ENCODE measurements at regions not wholly inside any gene's neighbourhood (a gene's known extent, or its start where the extent isn't known, plus 50 kb on each side); places are given as distances from the start of the nearest gene placed in this dataset.

DNA sequence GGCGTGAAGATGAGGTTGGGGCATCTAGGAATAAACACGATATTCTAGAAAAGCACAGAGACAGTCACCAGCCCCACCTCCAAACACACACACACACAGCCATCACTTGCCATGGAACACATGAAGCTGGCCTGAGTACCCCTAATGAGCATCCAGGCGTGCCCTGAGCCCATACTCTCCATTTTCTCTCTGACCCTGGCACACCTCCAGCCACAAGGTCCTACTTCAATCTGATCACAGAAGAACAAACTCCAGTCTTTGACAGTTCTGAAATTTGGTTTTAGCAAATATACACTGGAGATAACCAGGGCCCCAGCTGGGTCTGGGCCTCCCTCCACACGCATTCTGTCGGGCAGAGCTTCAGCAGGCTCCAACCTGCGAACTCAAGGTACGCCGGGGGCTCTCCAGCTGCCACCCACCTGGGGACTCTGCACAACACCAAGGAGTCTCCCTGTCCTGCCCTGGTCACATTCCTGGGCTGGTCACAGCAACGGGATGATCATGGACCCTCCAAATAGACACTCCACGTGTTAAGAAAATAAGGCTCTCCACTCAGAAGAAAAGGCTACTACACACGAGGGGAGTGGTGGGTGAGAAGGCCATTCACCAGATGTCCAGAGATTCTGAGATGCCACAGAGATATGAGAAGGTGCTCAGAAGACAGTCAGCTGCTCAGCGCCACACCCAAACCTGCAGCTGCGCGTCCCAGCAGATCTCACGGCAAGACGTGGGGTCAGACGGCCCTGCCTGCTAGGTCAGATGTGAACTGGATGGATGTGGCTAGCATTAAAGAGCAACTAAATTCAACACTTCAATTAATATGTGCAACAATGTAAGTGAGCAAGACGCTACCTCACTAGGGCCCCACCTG lies 57.0 kb upstream of the PNMA1 start:
- no peak for DNase-seq (ENCODE audit: low read depth, low spot score)
- H3K27ac ChIP-seq (ENCODE audit: insufficient read depth, low read depth, low read length), result no peak overlapping the region
- H3K9me1 ChIP-seq (replicated peaks; ENCODE audit: control insufficient read depth, extremely low read depth, insufficient read depth, low read length), result no peaks in the 10 kb centered on the region
- no peaks in the 10 kb centered on the region for H3K36me3 ChIP-seq (ENCODE audit: control insufficient read depth in 2 of 2, extremely low read depth in 1 of 2, insufficient read depth in 2 of 2, low read length in 2 of 2)
- H3K9ac ChIP-seq (replicated peaks; ENCODE audit: extremely low read depth, insufficient read depth, low read length), result no peak overlapping the region
- BruUV-seq (replicated peaks), result no TSS peak
- intact Hi-C loops (cut with micrococcal nuclease), result no loop called here
- ChIA-PET POLR2A (no interaction called here), CTCF (interaction anchor here (1.1 to 1.8 kb wide), 5 partner anchors 9 to 54 kb away, joined by 3 to 6 read pairs (median 5); a partner anchor contains a TSS)
- no peak overlapping the region for H3K4me2 ChIP-seq (ENCODE audit: insufficient read depth, low read length)
- H3K4me1 ChIP-seq (ENCODE audit: control insufficient read depth, extremely low read depth, insufficient read depth, low read length), result peaks cover 14% of the 10 kb centered on the region
- peaks cover 65% of the 10 kb centered on the region for H3K79me2 ChIP-seq (ENCODE audit: control insufficient read depth, insufficient read depth, low read length)
- H3K4me3 ChIP-seq (replicated peaks in 1 of 3; ENCODE audit: insufficient read depth in 1 of 3, low read depth in 1 of 3, low read length in 3 of 3), result no peak overlapping the region
- dilution Hi-C loops (cut with MboI; ENCODE audit: extremely low pct_ligation_motif_present, low sequenced_read_pairs), result no loop called here
- no peak for FAIRE-seq
- no peak overlapping the region for H2AFZ ChIP-seq (ENCODE audit: low read depth, low read length)
- no peaks in the 10 kb centered on the region for H3K27me3 ChIP-seq (ENCODE audit: control insufficient read depth in 2 of 2, insufficient read depth in 2 of 2, low read length in 2 of 2)
- H4K20me1 ChIP-seq (replicated peaks; ENCODE audit: control insufficient read depth, extremely low read depth, insufficient read depth, low read length), result no peaks in the 10 kb centered on the region
- TF ChIP-seq JUN (IDR thresholded peaks at IDR 0.05; ENCODE audit: borderline replicate concordance, insufficient read depth, insufficient read length, low read depth), result no peak
- TF ChIP-seq EZH2 (IDR thresholded peaks at IDR 0.05; ENCODE audit: borderline replicate concordance, low read depth, low read length, severe bottlenecking), result no peak
- no peak for TF ChIP-seq GATA2 (IDR thresholded peaks at IDR 0.05; ENCODE audit: insufficient read depth, insufficient read length, low read depth, low read length)
- TF ChIP-seq POLR2A (IDR thresholded peaks at IDR 0.05; ENCODE audit: low read depth, low read length), result no peak
- TF ChIP-seq POLR2AphosphoS5 (IDR thresholded peaks at IDR 0.05; ENCODE audit: insufficient read depth, low read depth, low read length), result no peak
- TF ChIP-seq, protein P1, sequence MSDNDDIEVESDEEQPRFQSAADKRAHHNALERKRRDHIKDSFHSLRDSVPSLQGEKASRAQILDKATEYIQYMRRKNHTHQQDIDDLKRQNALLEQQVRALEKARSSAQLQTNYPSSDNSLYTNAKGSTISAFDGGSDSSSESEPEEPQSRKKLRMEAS (IDR thresholded peaks at IDR 0.05; ENCODE audit: insufficient read depth, insufficient read length), result no peak
- no peak for TF ChIP-seq FOS (IDR thresholded peaks at IDR 0.05; ENCODE audit: borderline replicate concordance, insufficient read depth, low read length)
- no peak for TF ChIP-seq MYC (IDR thresholded peaks at IDR 0.05; ENCODE audit: low read depth, low read length)
- TF ChIP-seq, protein P2, sequence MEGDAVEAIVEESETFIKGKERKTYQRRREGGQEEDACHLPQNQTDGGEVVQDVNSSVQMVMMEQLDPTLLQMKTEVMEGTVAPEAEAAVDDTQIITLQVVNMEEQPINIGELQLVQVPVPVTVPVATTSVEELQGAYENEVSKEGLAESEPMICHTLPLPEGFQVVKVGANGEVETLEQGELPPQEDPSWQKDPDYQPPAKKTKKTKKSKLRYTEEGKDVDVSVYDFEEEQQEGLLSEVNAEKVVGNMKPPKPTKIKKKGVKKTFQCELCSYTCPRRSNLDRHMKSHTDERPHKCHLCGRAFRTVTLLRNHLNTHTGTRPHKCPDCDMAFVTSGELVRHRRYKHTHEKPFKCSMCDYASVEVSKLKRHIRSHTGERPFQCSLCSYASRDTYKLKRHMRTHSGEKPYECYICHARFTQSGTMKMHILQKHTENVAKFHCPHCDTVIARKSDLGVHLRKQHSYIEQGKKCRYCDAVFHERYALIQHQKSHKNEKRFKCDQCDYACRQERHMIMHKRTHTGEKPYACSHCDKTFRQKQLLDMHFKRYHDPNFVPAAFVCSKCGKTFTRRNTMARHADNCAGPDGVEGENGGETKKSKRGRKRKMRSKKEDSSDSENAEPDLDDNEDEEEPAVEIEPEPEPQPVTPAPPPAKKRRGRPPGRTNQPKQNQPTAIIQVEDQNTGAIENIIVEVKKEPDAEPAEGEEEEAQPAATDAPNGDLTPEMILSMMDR (IDR thresholded peaks at IDR 0.05; ENCODE audit: extremely low read depth in 1 of 2, insufficient read depth in 1 of 2, low read depth in 1 of 2, low read length in 2 of 2), result no peak
- H3K9me3 ChIP-seq (replicated peaks; ENCODE audit: control insufficient read depth, insufficient read depth, low read length), result no peaks in the 10 kb centered on the region
